K562 (cell line): ENCODE measurements at regions not wholly inside any gene's neighbourhood (a gene's known extent, or its start where the extent isn't known, plus 50 kb on each side); places are given as distances from the start of the nearest gene placed in this dataset.

Experiments
- ATAC-seq: fragments of 200-7000 bp; cut with Tn5 transposase; 3 replicates; pipeline ENCODE4 v1.9.1; 2020; ENCODE audit warnings: moderate library complexity
- BruUV-seq: library from RNA; stranded (reverse); fragments of 400-500 nt; replicated peaks from 2 replicates; lab custom pipeline; 2021; lab: Mats Ljungman, UMichigan
- CTCF ChIA-PET: fragments of 300-600 bp; formaldehyde crosslinking; extraction: SDS; loops from one replicate; lab custom pipeline; 2021; ENCODE audit warnings: low intra/inter-chr PET ratio; lab: Yijun Ruan, JAX
- POLR2A ChIA-PET: fragments of 300-600, 350-650 bp; sonication (Branson Sonifier 250); formaldehyde crosslinking; extraction: SDS; loops from one replicate; lab custom pipeline; 2021; ENCODE audit warnings: antibody characterized with exemption, inconsistent platforms; lab: Yijun Ruan, JAX
- DNase-seq, 4 experiments: peaks; one replicate each; pipeline versions ENCODE4 v3.0.0 to v3.0.0-alpha.2; 2011 to 2018; ENCODE audit warnings: low spot score in 3 of 4, mixed read lengths in 3 of 4; ENCODE audit errors: extremely low read depth in 1 of 4
- FAIRE-seq: peaks from 2 replicates; lab custom pipeline; 2011; peaks lifted over from hg19 to GRCh38; lab: Jason Lieb, UNC
- H2AFZ ChIP-seq: 2 replicates; pipeline ENCODE4 v1.6.0; 2011; ENCODE audit warnings: low read depth, low read length, control low read depth, inconsistent platforms
- H3K27ac ChIP-seq: fragments of 200-600 bp; 3 replicates; pipeline ENCODE4 v1.8.0; 2011; ENCODE audit warnings: low read depth, mild to moderate bottlenecking, control low read depth, inconsistent platforms, low read length, moderate library complexity, mixed read lengths; ENCODE audit errors: extremely low read depth
- H3K27me3 ChIP-seq, 2 experiments: fragments of 300-600 bp in 1 of 2; 2 replicates in 1 of 2; 3 replicates in 1 of 2; pipeline versions ENCODE4 v1.6.0 to v1.8.0; 2011; ENCODE audit warnings: inconsistent platforms in 2 of 2, low read length in 2 of 2, mild to moderate bottlenecking in 1 of 2, mixed read lengths in 1 of 2, moderate library complexity in 1 of 2; ENCODE audit not compliant: control insufficient read depth in 2 of 2, insufficient read depth in 2 of 2
- H3K36me3 ChIP-seq: fragments of 300-600 bp; 3 replicates; pipeline ENCODE4 v1.8.0; 2011; ENCODE audit warnings: mild to moderate bottlenecking, low read length, inconsistent platforms; ENCODE audit not compliant: control insufficient read depth, insufficient read depth
- H3K4me1 ChIP-seq, 2 experiments: fragments of 200-600 bp in 1 of 2; replicated peaks in 1 of 2; 2 replicates in 1 of 2; 3 replicates in 1 of 2; pipeline versions ENCODE4 v1.5.1 to v1.8.0; 2011; ENCODE audit warnings: inconsistent platforms in 2 of 2, low read length in 2 of 2, mild to moderate bottlenecking in 1 of 2, mixed read lengths in 1 of 2, moderate library complexity in 1 of 2; ENCODE audit not compliant: control insufficient read depth in 2 of 2, insufficient read depth in 2 of 2
- H3K4me2 ChIP-seq: 2 replicates; pipeline ENCODE4 v1.6.1; 2011; ENCODE audit warnings: low read length, control low read depth, inconsistent platforms, mixed read lengths; ENCODE audit not compliant: insufficient read depth
- H3K4me3 ChIP-seq: fragments of 200-600 bp; sonication (generic), shearing (Covaris generic); 2 replicates; pipeline ENCODE4 v1.5.1; 2016; ENCODE audit warnings: control low read depth, inconsistent platforms
- H3K79me2 ChIP-seq: fragments of 200-600 bp; 3 replicates; pipeline ENCODE4 v1.8.0; 2011; ENCODE audit warnings: low read length, inconsistent platforms; ENCODE audit not compliant: control insufficient read depth, insufficient read depth
- H3K9ac ChIP-seq, 2 experiments: 2 replicates each; pipeline versions ENCODE4 v1.6.0 to v1.6.1; 2011; ENCODE audit warnings: low read depth in 2 of 2, low read length in 2 of 2, control low read depth in 1 of 2, inconsistent platforms in 1 of 2, mild to moderate bottlenecking in 1 of 2, mixed read lengths in 1 of 2; ENCODE audit not compliant: insufficient read depth in 1 of 2
- H3K9me1 ChIP-seq: one replicate; pipeline ENCODE4 v1.6.0; 2011; ENCODE audit warnings: inconsistent platforms, mild to moderate bottlenecking, low read length, moderate library complexity; ENCODE audit not compliant: control insufficient read depth, insufficient read depth
- H3K9me3 ChIP-seq: replicated peaks from 2 replicates; pipeline ENCODE4 v1.5.1; 2011; ENCODE audit warnings: low read depth, low read length, inconsistent platforms; ENCODE audit not compliant: control insufficient read depth, insufficient read depth
- H4K20me1 ChIP-seq: replicated peaks from 2 replicates; pipeline ENCODE4 v1.6.1; 2011; ENCODE audit warnings: low read length, inconsistent platforms, mixed read lengths; ENCODE audit not compliant: control insufficient read depth, insufficient read depth
- HDAC1 ChIP-seq, 2 experiments: fragments of 450-650 bp; IDR thresholded peaks; 2 replicates each; pipeline ENCODE4 v1.6.1; 2016 to 2017; ENCODE audit warnings: inconsistent platforms in 1 of 2, mild to moderate bottlenecking in 1 of 2, moderate library complexity in 1 of 2
- HMBOX1 ChIP-seq: sonication (generic); IDR thresholded peaks from 2 replicates; pipeline ENCODE4 v1.6.1; 2016
- MAFF ChIP-seq: IDR thresholded peaks from 2 replicates; pipeline ENCODE4 v1.6.1; 2012; ENCODE audit warnings: low read length, improper control_type of control experiment
- MAFG ChIP-seq: fragments of 450-650 bp; conservative IDR thresholded peaks from 2 replicates; pipeline ENCODE4 v1.6.1; 2016; ENCODE audit warnings: missing genetic modification characterization, missing compliant biosample characterization
- MAFK ChIP-seq: IDR thresholded peaks from 2 replicates; pipeline ENCODE4 v1.6.1; 2011; ENCODE audit warnings: low read length, improper control_type of control experiment
- RBM39 ChIP-seq: fragments of 200-400 bp; formaldehyde crosslinking; optimal IDR thresholded peaks from 2 replicates; pipeline ENCODE3; 2018; ENCODE audit warnings: low read depth, low read length
- TEAD1 ChIP-seq, 2 experiments: fragments of 450-650 bp in 1 of 2; sonication (generic) in 1 of 2; formaldehyde crosslinking; IDR thresholded peaks; 2 replicates each; pipeline versions ENCODE4 v1.4.0 to v1.8.0; 2020 to 2022; ENCODE audit warnings: mild to moderate bottlenecking in 2 of 2, missing genetic modification reagents in 1 of 2
- ZNF316 ChIP-seq: fragments of 450-650 bp; IDR thresholded peaks from 2 replicates; pipeline ENCODE4 v1.6.1; 2016
- WGBS: fragments of 100-300 bp; shearing (Covaris generic); methylation state at CpG from one replicate; pipeline ENCODE4 v1.1.6; 2016; ENCODE audit warnings: low coverage, mixed read lengths; ENCODE audit not compliant: insufficient coverage; ENCODE audit errors: missing lambda C conversion rate; 5-methylcytosine and 5-hydroxymethylcytosine counted together
- in situ Hi-C: fragments of 300-500 bp; cut with MboI; formaldehyde crosslinking; loops from 4 replicates; pipeline ENCODE4 v1.15.0; 2018; ENCODE audit warnings: inconsistent platforms, mixed read lengths
- intact Hi-C: fragments of 100-400 bp; cut with micrococcal nuclease; formaldehyde crosslinking; loops from 2 replicates; pipeline ENCODE4 v1.14.2; 2022
- TF ChIP-seq, protein P1 (sequence below): fragments of 250-450 bp; sonication (Bioruptor Pico); IDR thresholded peaks from 2 replicates; pipeline ENCODE4 v1.5.1; 2021; ENCODE audit warnings: mild to moderate bottlenecking
- TF ChIP-seq, protein P2 (sequence below): fragments of 250-450 bp; sonication (Bioruptor Pico); IDR thresholded peaks from 2 replicates; pipeline ENCODE4 v1.4.0; 2020
- TF ChIP-seq, protein P3 (sequence below): fragments of 250-450 bp; sonication (Bioruptor Pico); IDR thresholded peaks from 2 replicates; pipeline ENCODE4 v1.8.0; 2021; ENCODE audit warnings: moderate library complexity, mild to moderate bottlenecking, inconsistent platforms

GRCh38 chr3:106193876-106194275 is 325.1 kb upstream of the CBLB start (continued):
- TF ChIP-seq, protein P1, sequence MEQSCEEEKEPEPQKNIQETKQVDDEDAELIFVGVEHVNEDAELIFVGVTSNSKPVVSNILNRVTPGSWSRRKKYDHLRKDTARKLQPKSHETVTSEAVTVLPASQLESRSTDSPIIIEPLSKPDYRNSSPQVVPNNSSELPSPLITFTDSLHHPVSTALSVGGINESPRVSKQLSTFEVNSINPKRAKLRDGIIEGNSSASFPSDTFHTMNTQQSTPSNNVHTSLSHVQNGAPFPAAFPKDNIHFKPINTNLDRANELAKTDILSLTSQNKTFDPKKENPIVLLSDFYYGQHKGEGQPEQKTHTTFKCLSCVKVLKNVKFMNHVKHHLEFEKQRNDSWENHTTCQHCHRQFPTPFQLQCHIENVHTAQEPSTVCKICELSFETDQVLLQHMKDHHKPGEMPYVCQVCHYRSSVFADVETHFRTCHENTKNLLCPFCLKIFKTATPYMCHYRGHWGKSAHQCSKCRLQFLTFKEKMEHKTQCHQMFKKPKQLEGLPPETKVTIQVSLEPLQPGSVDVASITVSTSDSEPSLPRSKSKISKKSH (CRISPR knock-in tag) = no peak
- TF ChIP-seq HDAC1 (IDR thresholded peaks at IDR 0.05) (no peak), HMBOX1 (no peak)

- Histone ChIP-seq H3K4me3 (no peak overlapping the region), H3K36me3 (no peaks in the 10 kb centered on the region), H4K20me1 (no peaks in the 10 kb centered on the region), H3K27me3 (no peaks in the 10 kb centered on the region), H3K4me2 (no peak overlapping the region), H3K9me1 (no peaks in the 10 kb centered on the region), H3K79me2 (no peaks in the 10 kb centered on the region), H3K27ac (no peak overlapping the region), H3K9me3 (no peaks in the 10 kb centered on the region), H2AFZ (no peak overlapping the region), H3K9ac (no peak overlapping the region), H3K4me1 (peaks cover 0 to 4% of the 10 kb centered on the region in 2 experiments; a peak in 2 of 5 replicates)
- POLR2A ChIA-PET = no interaction called here
- 75% methylated on average over 1 of the region's 1 CpG for WGBS
- BruUV-seq = no TSS peak
- no peak for DNase-seq
- FAIRE-seq = no peak
- intact Hi-C loops = no loop called here
- ATAC-seq = no peak
- TF ChIP-seq MAFF (peak; percentile 20; the same call in 1 of the 2 replicates), ZNF316 (peak; percentile 84), RBM39 (no peak), TEAD1 (CRISPR knock-in tag; IDR thresholded peaks at IDR 0.05) (no peak), MAFK (peak; percentile 25; the same call in 1 of the 2 replicates), MAFG (peak; percentile 39; the same call in 1 of the 2 replicates)
- TF ChIP-seq, protein P2, sequence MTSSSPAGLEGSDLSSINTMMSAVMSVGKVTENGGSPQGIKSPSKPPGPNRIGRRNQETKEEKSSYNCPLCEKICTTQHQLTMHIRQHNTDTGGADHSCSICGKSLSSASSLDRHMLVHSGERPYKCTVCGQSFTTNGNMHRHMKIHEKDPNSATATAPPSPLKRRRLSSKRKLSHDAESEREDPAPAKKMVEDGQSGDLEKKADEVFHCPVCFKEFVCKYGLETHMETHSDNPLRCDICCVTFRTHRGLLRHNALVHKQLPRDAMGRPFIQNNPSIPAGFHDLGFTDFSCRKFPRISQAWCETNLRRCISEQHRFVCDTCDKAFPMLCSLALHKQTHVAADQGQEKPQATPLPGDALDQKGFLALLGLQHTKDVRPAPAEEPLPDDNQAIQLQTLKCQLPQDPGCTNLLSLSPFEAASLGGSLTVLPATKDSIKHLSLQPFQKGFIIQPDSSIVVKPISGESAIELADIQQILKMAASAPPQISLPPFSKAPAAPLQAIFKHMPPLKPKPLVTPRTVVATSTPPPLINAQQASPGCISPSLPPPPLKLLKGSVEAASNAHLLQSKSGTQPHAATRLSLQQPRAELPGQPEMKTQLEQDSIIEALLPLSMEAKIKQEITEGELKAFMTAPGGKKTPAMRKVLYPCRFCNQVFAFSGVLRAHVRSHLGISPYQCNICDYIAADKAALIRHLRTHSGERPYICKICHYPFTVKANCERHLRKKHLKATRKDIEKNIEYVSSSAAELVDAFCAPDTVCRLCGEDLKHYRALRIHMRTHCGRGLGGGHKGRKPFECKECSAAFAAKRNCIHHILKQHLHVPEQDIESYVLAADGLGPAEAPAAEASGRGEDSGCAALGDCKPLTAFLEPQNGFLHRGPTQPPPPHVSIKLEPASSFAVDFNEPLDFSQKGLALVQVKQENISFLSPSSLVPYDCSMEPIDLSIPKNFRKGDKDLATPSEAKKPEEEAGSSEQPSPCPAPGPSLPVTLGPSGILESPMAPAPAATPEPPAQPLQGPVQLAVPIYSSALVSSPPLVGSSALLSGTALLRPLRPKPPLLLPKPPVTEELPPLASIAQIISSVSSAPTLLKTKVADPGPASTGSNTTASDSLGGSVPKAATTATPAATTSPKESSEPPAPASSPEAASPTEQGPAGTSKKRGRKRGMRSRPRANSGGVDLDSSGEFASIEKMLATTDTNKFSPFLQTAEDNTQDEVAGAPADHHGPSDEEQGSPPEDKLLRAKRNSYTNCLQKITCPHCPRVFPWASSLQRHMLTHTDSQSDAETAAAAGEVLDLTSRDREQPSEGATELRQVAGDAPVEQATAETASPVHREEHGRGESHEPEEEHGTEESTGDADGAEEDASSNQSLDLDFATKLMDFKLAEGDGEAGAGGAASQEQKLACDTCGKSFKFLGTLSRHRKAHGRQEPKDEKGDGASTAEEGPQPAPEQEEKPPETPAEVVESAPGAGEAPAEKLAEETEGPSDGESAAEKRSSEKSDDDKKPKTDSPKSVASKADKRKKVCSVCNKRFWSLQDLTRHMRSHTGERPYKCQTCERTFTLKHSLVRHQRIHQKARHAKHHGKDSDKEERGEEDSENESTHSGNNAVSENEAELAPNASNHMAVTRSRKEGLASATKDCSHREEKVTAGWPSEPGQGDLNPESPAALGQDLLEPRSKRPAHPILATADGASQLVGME = no peak
- TF ChIP-seq, protein P3, sequence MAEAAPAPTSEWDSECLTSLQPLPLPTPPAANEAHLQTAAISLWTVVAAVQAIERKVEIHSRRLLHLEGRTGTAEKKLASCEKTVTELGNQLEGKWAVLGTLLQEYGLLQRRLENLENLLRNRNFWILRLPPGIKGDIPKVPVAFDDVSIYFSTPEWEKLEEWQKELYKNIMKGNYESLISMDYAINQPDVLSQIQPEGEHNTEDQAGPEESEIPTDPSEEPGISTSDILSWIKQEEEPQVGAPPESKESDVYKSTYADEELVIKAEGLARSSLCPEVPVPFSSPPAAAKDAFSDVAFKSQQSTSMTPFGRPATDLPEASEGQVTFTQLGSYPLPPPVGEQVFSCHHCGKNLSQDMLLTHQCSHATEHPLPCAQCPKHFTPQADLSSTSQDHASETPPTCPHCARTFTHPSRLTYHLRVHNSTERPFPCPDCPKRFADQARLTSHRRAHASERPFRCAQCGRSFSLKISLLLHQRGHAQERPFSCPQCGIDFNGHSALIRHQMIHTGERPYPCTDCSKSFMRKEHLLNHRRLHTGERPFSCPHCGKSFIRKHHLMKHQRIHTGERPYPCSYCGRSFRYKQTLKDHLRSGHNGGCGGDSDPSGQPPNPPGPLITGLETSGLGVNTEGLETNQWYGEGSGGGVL (CRISPR knock-in tag) = no peak
- CTCF ChIA-PET = no interaction called here
- in situ Hi-C loops = no loop called here
Measured at GRCh38 chr3:106194726-106195125, 325.9 kb upstream of the CBLB start.
